ENCODE measurements at regions not wholly inside any gene's neighbourhood (a gene's known extent, or its start where the extent isn't known, plus 50 kb on each side); places are given as distances from the start of the nearest gene placed in this dataset.
"Not testable (repeated sequence)": the region's sequence is repeated elsewhere in the genome, so short reads cannot be mapped to it uniquely, and the experiment has no call there.

GRCh38 chr15:20277451-20277850 lies 264.1 kb downstream of the GOLGA6L6 start:
- not testable (repeated sequence) for TF ChIP-seq CTCF (IDR thresholded peaks at IDR 0.05; ENCODE audit: control extremely low read depth in 1 of 3, insufficient read depth in 1 of 3, low read depth in 1 of 3, low read length in 3 of 3); TCF12 (IDR thresholded peaks at IDR 0.05; ENCODE audit: low read depth, low read length); MAX (IDR thresholded peaks at IDR 0.05); ATF2 (IDR thresholded peaks at IDR 0.05; ENCODE audit: low read length)
